ENCODE measurements at regions not wholly inside any gene's neighbourhood (a gene's known extent, or its start where the extent isn't known, plus 50 kb on each side); places are given as distances from the start of the nearest gene placed in this dataset.

- H4K91ac ChIP-seq (ENCODE audit: insufficient read length, low read depth, low read length) = no peak overlapping the region
- H3K27me3 ChIP-seq (ENCODE audit: insufficient read depth, low read length) = no peaks in the 10 kb centered on the region
- Mint-ChIP-seq H3K27me3 (ENCODE audit: low read depth) (no peaks in the 10 kb centered on the region), H3K4me3 (no peak overlapping the region), H3K4me1 (no peaks in the 10 kb centered on the region), H3K9me3 (no peaks in the 10 kb centered on the region), H3K36me3 (ENCODE audit: insufficient read depth in 1 of 3, low read depth in 3 of 3) (no peaks in the 10 kb centered on the region), H3K27ac (no peak overlapping the region)
- H3K56ac ChIP-seq (ENCODE audit: insufficient read length, low read depth, low read length) = no peak overlapping the region
- no peak overlapping the region for H2BK5ac ChIP-seq (ENCODE audit: insufficient read length, low read length)
- H3K23ac ChIP-seq (ENCODE audit: insufficient read length, low read depth, low read length) = no peak overlapping the region
- H4K8ac ChIP-seq (replicated peaks; ENCODE audit: insufficient read length, low read depth, low read length) = no peak overlapping the region
- H3K4ac ChIP-seq (ENCODE audit: low read depth, low read length) = no peak overlapping the region
- H3K14ac ChIP-seq (ENCODE audit: insufficient read depth, low read length) = no peak overlapping the region
- no peak overlapping the region for H2BK12ac ChIP-seq (ENCODE audit: insufficient read length, low read depth, low read length)
- H3K9me3 ChIP-seq (ENCODE audit: control insufficient read depth, low read depth, low read length) = no peaks in the 10 kb centered on the region
- no peak overlapping the region for H2AK5ac ChIP-seq (ENCODE audit: insufficient read length, low read length)
- no peak overlapping the region for H2BK15ac ChIP-seq (ENCODE audit: low read depth, low read length)
- no peak overlapping the region for H3K4me2 ChIP-seq (ENCODE audit: insufficient read depth, insufficient read length, low read length)
- H2BK20ac ChIP-seq (ENCODE audit: low read depth, low read length, poor library complexity, severe bottlenecking) = no peak overlapping the region
- no peak overlapping the region for H3T11ph ChIP-seq (ENCODE audit: low read length)
- no peak overlapping the region for H2AFZ ChIP-seq (ENCODE audit: low read length)
- no peak overlapping the region for H3K9ac ChIP-seq (ENCODE audit: extremely low read depth, insufficient read length, low read length)
- H4K5ac ChIP-seq (ENCODE audit: insufficient read length, low read depth, low read length) = no peak overlapping the region
- H3K79me2 ChIP-seq (ENCODE audit: insufficient read depth, low read length) = no peaks in the 10 kb centered on the region
- no peaks in the 10 kb centered on the region for H3K79me1 ChIP-seq (ENCODE audit: insufficient read depth, low read depth, low read length, poor library complexity, severe bottlenecking)
- no peak overlapping the region for H3K27ac ChIP-seq (ENCODE audit: insufficient read length, low read depth, low read length)
- H3K4me1 ChIP-seq (ENCODE audit: insufficient read depth, low read length) = no peaks in the 10 kb centered on the region
- no peak overlapping the region for H2BK120ac ChIP-seq (ENCODE audit: low read depth, low read length, poor library complexity, severe bottlenecking)
- WGBS (ENCODE audit: extremely low coverage, insufficient read length, low lambda C conversion rate) = no CpG with 5 or more reads among the region's 2 CpGs
- H3K23me2 ChIP-seq (ENCODE audit: insufficient read length, low read depth, low read length, poor library complexity, severe bottlenecking) = no peaks in the 10 kb centered on the region
- H3K18ac ChIP-seq (ENCODE audit: insufficient read length, low read depth, low read length) = no peak overlapping the region
- DNase-seq = no peak
- no peaks in the 10 kb centered on the region for H4K20me1 ChIP-seq (ENCODE audit: control insufficient read depth, insufficient read depth, insufficient read length)
- TF ChIP-seq CTCF (conservative IDR thresholded peaks at IDR 0.05) = no peak
Observed at GRCh38 chr5:100260968-100261367, 274.2 kb upstream of the FAM174A start.
